Activated T-cell treated with anti-CD3 and anti-CD28 coated beads, Interleukin-2, amount 50 U/mL, for 72 hours (primary cell): ENCODE measurements at regions not wholly inside any gene's neighbourhood (a gene's known extent, or its start where the extent isn't known, plus 50 kb on each side); places are given as distances from the start of the nearest gene placed in this dataset.
"Not testable (repeated sequence)": the region's sequence is repeated elsewhere in the genome, so short reads cannot be mapped to it uniquely, and the experiment has no call there.

ENCODE experiments used
- ATAC-seq, 2 donors: fragments of 150-1000 bp; cut with Tn5 transposase; replicated peaks in 1 of 2; 2 replicates each; pipeline ENCODE4 v1.10.0; 2021; ENCODE audit warnings: moderate library complexity in 2 of 2, mild to moderate bottlenecking in 1 of 2
- DNase-seq, 2 donors: peaks; one replicate each; pipeline ENCODE4 v3.0.0; 2021 to 2022; ENCODE audit warnings: mixed read lengths in 1 of 2
- H3K27ac Mint-ChIP-seq: one replicate; pipeline ENCODE4 v1.8.0; 2022; ENCODE audit warnings: mild to moderate bottlenecking, moderate library complexity, mixed read lengths
- H3K27me3 Mint-ChIP-seq: one replicate; pipeline ENCODE4 v1.8.0; 2022; ENCODE audit warnings: low read depth, mixed read lengths
- H3K36me3 Mint-ChIP-seq, 2 donors: one replicate each; pipeline ENCODE4 v1.8.0; 2022; ENCODE audit warnings: mixed read lengths in 2 of 2, mild to moderate bottlenecking in 1 of 2; ENCODE audit not compliant: insufficient read depth in 2 of 2
- H3K4me1 Mint-ChIP-seq: one replicate; pipeline ENCODE4 v1.8.0; 2022; ENCODE audit warnings: low read depth, mixed read lengths
- H3K4me3 Mint-ChIP-seq, 2 donors: one replicate each; pipeline ENCODE4 v1.8.0; 2022; ENCODE audit warnings: mild to moderate bottlenecking in 2 of 2, mixed read lengths in 2 of 2, moderate library complexity in 2 of 2
- H3K9me3 Mint-ChIP-seq, 2 donors: one replicate each; pipeline ENCODE4 v1.8.0; 2022; ENCODE audit warnings: mixed read lengths in 2 of 2

DNA sequence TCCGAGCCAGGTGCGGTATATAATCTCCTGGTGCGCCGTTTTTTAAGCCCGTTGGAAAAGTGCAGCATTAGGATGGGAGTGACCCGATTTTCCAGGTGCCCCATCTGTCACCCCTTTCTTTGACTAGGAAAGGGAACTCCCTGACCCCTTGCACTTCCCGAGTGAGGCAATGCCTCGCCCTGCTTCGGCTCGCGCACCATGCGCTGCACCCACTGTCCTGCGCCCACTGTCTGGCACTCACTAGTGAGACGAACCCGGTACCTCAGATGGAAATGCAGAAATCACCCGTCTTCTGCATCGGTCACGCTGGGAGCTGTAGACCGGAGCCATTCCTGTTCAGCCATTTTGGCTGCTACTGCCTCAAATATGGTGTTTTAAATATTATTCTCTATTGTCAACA lies 198.0 kb downstream of the MEIS1 start:
- not testable (repeated sequence) for H3K27ac Mint-ChIP-seq, H3K9me3 Mint-ChIP-seq, H3K4me1 Mint-ChIP-seq, H3K36me3 Mint-ChIP-seq, H3K4me3 Mint-ChIP-seq, ATAC-seq, DNase-seq, H3K27me3 Mint-ChIP-seq

DNA sequence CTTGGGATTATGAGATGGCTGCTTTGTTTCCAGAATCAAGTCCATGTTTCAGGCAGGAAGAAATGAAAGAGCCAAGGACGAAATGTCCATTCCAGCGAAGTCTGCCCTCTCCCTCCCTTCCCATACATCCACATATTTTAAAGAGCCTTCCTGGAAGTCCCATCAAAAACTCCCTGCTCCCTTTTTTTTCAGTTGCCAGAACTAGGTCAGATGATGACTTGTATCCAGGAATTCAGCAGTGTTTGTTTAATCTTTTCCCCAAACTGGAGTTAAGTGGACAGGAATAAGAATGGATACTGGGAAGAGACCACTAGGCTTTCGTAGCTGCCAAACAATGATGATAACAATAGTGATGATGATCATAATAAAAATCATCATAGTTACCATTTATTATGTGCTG lies 198.7 kb downstream of the MEIS1 start:
- no peak for ATAC-seq
- H3K4me1 Mint-ChIP-seq, result no peaks in the 10 kb centered on the region

DNA sequence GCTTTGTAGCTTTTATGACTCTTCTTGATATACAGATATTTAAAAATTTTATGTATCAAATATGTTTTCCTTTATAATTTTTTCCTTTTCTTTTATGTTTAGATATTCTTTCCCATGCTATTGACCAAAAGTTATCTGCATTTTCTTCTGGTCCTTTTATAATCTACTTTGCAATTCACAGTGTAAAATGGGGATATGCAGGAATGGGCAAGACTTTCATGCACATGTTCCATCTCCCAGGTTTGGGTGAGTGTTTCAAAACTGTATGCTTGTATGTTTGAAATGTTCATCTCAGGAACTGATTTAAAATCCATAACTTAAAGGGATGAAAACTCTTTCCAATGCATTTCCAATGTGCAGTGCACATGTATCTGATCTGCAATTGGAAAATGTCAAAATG lies 199.9 kb downstream of the MEIS1 start:
- H3K9me3 Mint-ChIP-seq, result peaks cover 0 to 5% of the 10 kb centered on the region in 2 donors
- ATAC-seq, result no peak
- no peak for DNase-seq
- H3K4me1 Mint-ChIP-seq, result no peaks in the 10 kb centered on the region
- H3K27ac Mint-ChIP-seq, result no peak overlapping the region
- no peaks in the 10 kb centered on the region for H3K36me3 Mint-ChIP-seq
- H3K4me3 Mint-ChIP-seq, result no peak overlapping the region
- H3K27me3 Mint-ChIP-seq, result no peaks in the 10 kb centered on the region

More for the DNA sequence above, 198.7 kb downstream of the MEIS1 start:
- DNase-seq, result no peak
- H3K4me3 Mint-ChIP-seq, result no peak overlapping the region
- peaks cover 0 to 6% of the 10 kb centered on the region in 2 donors for H3K9me3 Mint-ChIP-seq
- H3K27me3 Mint-ChIP-seq, result no peaks in the 10 kb centered on the region
- H3K27ac Mint-ChIP-seq, result no peak overlapping the region
- no peaks in the 10 kb centered on the region for H3K36me3 Mint-ChIP-seq

GRCh38 chr2:66641685-66642084 lies 206.8 kb downstream of the MEIS1 start:
- Mint-ChIP-seq H3K36me3 (no peaks in the 10 kb centered on the region), H3K4me3 (no peak overlapping the region), H3K9me3 (peaks cover 0 to 3% of the 10 kb centered on the region in 2 donors), H3K27ac (no peak overlapping the region), H3K27me3 (no peaks in the 10 kb centered on the region), H3K4me1 (no peaks in the 10 kb centered on the region)
- ATAC-seq, result no peak
- no peak for DNase-seq

DNA sequence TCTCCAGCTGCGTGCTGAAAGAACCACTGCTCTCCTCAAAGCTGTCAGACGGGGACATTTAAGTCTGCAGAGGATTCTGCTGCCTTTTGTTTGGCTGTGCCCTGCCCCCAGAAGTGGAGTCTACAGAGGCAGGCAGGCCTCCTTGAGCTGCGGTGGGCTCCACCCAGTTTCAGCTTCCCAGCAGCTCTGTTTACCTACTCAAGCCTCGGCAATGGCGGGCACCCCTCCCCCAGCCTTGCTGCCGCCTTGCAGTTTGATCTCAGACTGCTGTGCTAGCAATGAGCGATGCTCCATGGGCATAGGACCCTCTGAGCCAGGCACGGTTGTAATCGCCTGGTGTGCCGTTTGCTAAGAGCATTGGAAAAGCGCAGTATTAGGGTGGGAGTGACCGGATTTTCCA lies 213.2 kb downstream of the MEIS1 start:
- H3K9me3 Mint-ChIP-seq, result peaks cover 6 to 12% of the 10 kb centered on the region in 2 donors
- not testable (repeated sequence) for H3K4me3 Mint-ChIP-seq

DNA sequence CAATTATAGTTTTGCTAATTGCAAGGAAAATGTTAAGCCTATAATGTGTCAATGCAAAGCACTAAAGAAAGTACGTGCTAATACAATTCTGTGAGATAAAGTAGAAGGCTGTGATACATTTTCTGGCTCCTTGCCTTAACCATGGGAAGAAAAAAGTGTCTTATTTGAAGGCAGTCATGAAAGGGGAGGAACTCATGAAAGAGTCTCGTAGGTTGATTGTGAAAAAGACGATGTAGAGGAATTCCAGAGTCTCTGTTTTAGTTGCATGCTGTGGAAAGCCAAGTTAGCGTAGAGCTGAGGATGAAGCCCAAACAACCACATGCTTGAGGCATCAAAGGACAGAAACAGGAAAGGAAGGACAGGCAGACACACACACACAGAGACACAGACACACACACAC lies 214.1 kb downstream of the MEIS1 start:
- DNase-seq, result no peak
- ATAC-seq, result no peak
- Mint-ChIP-seq H3K27ac (no peak overlapping the region), H3K36me3 (no peaks in the 10 kb centered on the region), H3K9me3 (peaks cover 6 to 12% of the 10 kb centered on the region in 2 donors), H3K4me3 (no peak overlapping the region), H3K4me1 (no peaks in the 10 kb centered on the region), H3K27me3 (no peaks in the 10 kb centered on the region)

More for the DNA sequence above, 213.2 kb downstream of the MEIS1 start:
- H3K27ac Mint-ChIP-seq, H3K36me3 Mint-ChIP-seq, DNase-seq, H3K4me1 Mint-ChIP-seq, ATAC-seq, H3K27me3 Mint-ChIP-seq: not testable (repeated sequence)

GRCh38 chr2:66651295-66651694 lies 216.4 kb downstream of the MEIS1 start:
- Mint-ChIP-seq H3K4me1 (no peaks in the 10 kb centered on the region), H3K36me3 (no peaks in the 10 kb centered on the region), H3K9me3 (peaks cover 6 to 9% of the 10 kb centered on the region in 2 donors), H3K4me3 (no peak overlapping the region), H3K27ac (no peak overlapping the region), H3K27me3 (no peaks in the 10 kb centered on the region)
- no peak for ATAC-seq
- no peak for DNase-seq

DNA sequence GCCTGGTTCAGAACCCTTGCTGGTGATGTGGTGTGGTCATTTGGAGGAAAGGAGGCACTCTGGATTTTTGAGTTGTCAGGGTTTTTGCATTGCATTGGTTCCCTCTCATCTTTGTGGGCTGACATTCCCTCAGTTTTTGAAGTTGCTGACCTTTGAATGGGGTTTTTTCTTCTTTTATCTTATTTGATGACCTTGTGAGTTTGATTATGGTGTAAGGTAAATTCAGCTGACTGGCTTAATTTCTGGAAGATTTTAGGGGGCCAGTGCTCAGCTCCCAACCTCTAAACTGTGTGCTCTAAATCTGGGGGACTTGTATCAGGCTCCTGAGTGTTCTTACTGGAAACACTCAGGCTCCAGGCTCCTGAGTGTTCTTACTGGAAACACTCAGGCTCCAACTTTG lies 225.9 kb downstream of the MEIS1 start:
- Mint-ChIP-seq H3K4me3 (no peak overlapping the region), H3K36me3 (no peaks in the 10 kb centered on the region), H3K27me3 (no peaks in the 10 kb centered on the region), H3K27ac (no peak overlapping the region), H3K9me3 (peaks cover 4 to 7% of the 10 kb centered on the region in 2 donors), H3K4me1 (no peaks in the 10 kb centered on the region)
- ATAC-seq, result no peak
- no peak for DNase-seq

DNA sequence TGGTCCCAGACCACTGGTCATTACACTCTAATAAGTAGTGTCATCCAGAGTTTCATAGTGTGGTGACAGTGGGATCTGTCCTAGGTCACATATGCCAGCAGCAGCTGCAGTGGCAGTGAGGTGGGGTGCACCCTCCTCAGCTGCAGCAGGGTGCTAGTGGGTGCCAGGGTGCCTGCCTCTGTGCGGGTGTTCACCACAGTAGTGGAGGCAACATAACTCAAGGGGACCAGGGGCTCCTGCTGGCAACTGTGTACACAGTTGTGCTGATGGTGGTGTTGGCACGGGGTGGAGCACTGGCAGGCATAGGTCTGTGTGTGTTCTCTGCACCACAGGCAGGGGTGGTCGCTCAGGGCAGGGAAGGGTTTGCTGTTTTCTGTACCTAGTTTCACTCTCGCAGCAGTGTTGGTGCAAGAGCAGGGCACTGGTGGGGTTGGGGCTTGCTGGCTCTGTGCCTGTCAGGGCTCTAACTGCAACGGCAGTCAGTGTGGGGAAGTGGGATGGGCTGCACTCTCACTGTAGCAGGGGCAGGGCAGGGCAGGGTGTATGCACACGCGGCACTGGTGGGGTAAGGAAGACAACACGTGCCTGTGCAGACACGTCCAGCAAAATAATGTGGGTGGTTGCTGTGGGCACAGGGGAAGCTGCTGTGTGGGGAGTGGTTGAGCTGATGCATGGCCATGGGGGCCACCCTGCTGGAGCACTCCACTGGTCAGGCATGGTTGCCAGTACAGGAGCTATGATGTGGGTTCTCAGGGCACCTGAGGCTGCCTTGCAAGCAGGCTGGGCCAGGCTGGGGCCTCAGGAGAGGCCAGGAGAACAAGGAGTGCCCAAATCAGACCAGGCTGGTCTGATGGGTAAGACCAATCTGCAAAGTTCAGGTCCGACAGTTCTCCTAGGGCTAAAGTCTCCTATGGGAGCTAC lies 226.6 kb downstream of the MEIS1 start:
- Mint-ChIP-seq H3K36me3 (no peaks in the 10 kb centered on the region), H3K4me3 (no peak overlapping the region), H3K27ac (no peak overlapping the region), H3K9me3 (peaks cover 4 to 7% of the 10 kb centered on the region in 2 donors), H3K4me1 (no peaks in the 10 kb centered on the region), H3K27me3 (no peaks in the 10 kb centered on the region)
- no peak for DNase-seq
- no peak for ATAC-seq

DNA sequence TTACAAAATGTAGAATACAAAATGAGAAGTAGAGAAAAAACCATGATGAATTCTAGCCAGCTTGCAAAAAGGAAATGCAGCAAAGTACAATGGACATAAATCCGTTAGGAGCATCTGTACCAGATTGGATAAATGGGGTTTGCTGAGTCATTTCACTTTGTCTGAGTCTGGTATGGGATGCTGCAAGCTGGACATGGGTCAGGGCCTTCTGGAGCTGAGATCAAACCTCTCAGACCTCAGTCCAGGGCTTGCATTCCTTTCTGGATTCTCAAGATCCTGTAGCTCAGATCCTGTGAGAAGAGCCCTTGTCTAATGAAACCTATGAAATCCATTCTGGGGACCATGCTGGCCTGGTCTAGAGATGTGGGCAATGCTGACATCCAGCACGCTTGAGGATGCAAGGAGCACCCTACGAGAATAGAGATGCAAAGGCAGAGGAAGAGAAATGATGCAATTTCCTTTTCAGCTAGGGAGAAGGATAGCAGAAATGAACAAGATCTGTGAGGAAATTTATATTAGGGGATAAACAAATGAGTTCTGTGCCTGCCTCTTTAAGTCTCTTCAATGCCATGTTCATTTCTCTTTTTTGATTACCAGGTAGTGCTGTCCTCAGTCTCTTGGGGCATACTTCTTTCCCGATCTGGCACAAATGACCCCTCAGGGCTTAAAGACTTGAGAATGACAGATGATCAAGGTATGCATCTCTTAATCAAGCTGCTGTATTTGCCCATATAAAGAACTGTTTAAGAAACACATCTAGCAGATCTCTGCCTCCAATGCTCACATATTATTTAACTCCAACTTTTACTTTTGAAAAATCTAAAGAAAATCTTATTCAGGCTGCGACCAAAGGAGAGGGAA lies 230.4 kb downstream of the MEIS1 start:
- DNase-seq, result no peak
- no peak for ATAC-seq
- Mint-ChIP-seq H3K36me3 (no peaks in the 10 kb centered on the region), H3K4me3 (no peak overlapping the region), H3K9me3 (peaks cover 0 to 2% of the 10 kb centered on the region in 2 donors), H3K27ac (peak overlapping the region; percentile 24), H3K27me3 (no peaks in the 10 kb centered on the region), H3K4me1 (no peaks in the 10 kb centered on the region)

GRCh38 chr2:66667301-66667700 lies 232.4 kb downstream of the MEIS1 start:
- no peaks in the 10 kb centered on the region for H3K27me3 Mint-ChIP-seq
- ATAC-seq (no peak), DNase-seq (no peak)
- H3K27ac Mint-ChIP-seq, result no peak overlapping the region
- H3K36me3 Mint-ChIP-seq, result no peaks in the 10 kb centered on the region
- peaks cover 0 to 1% of the 10 kb centered on the region in 2 donors for H3K9me3 Mint-ChIP-seq
- H3K4me3 Mint-ChIP-seq, result no peak overlapping the region
- H3K4me1 Mint-ChIP-seq, result no peaks in the 10 kb centered on the region

- Mint-ChIP-seq H3K4me3 (no peak overlapping the region), H3K27me3 (no peaks in the 10 kb centered on the region), H3K36me3 (no peaks in the 10 kb centered on the region), H3K4me1 (no peaks in the 10 kb centered on the region), H3K9me3 (peaks cover 1 to 2% of the 10 kb centered on the region in 2 donors), H3K27ac (no peak overlapping the region)
- ATAC-seq (no peak), DNase-seq (no peak)
Observed at GRCh38 chr2:66673286-66673685, 238.4 kb downstream of the MEIS1 start.

GRCh38 chr2:66674087-66674486 lies 239.2 kb downstream of the MEIS1 start:
- Mint-ChIP-seq H3K4me3 (no peak overlapping the region), H3K36me3 (no peaks in the 10 kb centered on the region), H3K9me3 (peaks cover 1 to 3% of the 10 kb centered on the region in 2 donors), H3K4me1 (no peaks in the 10 kb centered on the region), H3K27me3 (no peaks in the 10 kb centered on the region), H3K27ac (no peak overlapping the region)
- ATAC-seq (no peak), DNase-seq (no peak)
